DMS153 (cell line): ENCODE measurements at regions not wholly inside any gene's neighbourhood (a gene's known extent, or its start where the extent isn't known, plus 50 kb on each side); places are given as distances from the start of the nearest gene placed in this dataset.
"Not testable (repeated sequence)": the region's sequence is repeated elsewhere in the genome, so short reads cannot be mapped to it uniquely, and the experiment has no call there.

Experiments used
- DNase-seq: peaks from one replicate; lab custom pipeline; 2025; lab: John Stamatoyannopoulos, UW

DNA sequence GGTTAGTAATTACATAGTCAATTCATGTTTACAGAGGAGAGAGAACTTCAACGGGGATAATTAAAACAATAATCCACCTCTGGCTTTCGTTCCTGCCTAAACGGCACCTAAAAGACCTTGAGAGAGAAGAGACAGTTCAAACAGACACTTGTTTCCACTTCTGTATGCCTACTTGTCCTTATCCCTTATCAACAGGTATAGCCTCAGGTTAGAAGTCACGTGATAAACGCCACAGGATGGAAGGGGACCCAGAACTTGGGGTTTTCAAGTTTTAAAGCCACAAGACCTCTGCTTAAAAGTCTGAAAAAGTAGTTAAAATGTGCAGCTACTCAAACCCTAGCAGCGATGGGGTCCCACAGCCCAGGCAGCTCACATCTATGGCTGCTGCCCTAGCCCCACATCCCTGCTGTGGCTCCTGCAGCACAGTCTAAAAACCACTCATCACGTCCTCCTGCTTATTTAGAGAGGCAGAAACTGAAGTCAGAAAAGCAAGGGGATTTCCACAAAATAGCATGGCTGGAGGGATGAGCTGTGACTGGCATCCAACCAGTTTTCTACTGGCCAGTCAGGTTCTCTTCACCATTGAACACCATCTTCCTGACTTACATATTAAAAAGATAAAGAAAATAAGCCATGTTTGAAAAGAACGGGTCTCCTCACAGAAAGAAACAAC is 51.2 kb upstream of the SEC16B start:
- no peak for DNase-seq

DNA sequence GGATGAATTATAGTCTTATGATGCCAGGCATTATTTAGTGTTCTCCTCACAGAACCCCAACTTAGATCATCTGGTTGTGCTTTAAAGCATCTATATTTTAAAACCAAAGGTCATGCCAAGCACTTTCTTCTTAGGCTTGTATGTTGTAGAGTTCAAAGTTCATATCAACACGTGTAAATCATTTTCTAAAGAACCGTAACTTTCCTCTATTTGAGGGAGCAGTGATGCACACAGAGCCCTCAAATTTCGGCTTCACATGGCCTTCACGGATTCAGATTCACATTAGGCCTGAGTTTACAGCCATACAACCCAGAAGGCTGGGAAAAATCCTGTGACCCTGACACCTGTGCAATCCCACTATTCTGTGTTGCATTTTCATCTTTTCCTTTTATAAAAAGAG is 52.1 kb upstream of the SEC16B start:
- DNase-seq: no peak

DNA sequence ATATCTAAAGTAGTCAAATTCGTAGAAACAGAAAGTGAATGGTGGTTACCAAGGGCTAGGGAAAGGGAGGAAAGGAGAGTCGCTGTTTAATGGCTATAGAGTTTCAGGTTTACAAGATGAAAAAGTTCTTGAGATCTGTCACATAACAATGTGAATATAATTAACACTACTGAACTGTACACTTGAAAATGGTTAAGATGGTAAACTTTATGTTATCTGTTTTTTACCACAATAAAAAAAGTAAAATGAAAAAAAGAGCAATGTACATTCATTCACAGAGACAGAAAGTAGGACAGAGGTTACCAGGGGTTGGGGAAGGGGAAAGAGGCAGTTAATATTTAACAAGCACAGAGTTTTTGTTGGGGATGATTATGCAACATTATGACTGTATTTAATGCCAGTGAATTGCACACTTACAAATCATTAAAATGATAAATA is 53.3 kb upstream of the SEC16B start:
- no peak for DNase-seq

- DNase-seq: no peak
These were observed 54.6 kb upstream of the SEC16B start for GRCh38 chr1:178024504-178024903.

- no peak for DNase-seq
These were observed 55.9 kb upstream of the SEC16B start for GRCh38 chr1:178025613-178026356.

GRCh38 chr1:178028841-178029481 is 59.1 kb upstream of the SEC16B start:
- no peak for DNase-seq

GRCh38 chr1:178030467-178030866 is 60.6 kb upstream of the SEC16B start:
- DNase-seq: no peak

DNA sequence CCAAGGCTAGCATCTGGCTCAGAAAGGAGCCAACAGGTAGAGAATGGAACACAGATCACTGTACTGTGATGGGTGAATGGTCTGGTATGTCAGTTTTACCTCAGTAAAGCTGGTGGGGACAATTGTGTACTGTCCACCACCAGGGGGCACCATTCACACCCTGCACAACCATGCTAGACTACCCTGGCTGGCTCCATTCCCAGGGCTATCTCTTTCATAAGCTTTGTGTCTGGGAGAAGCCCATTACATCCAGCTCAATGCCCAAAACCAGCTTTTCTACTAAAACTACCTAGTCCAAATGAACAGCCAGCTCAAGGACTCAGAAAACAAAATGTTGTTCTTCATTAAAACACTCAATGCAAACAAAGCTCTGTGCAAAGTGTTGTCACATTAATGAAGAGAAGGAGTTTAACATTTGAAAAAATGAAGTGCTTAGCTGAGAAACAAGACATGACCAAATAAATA is 62.0 kb upstream of the RASAL2 start:
- DNase-seq: peak; percentile 80

- DNase-seq: no peak
These were observed 60.9 kb upstream of the RASAL2 start for GRCh38 chr1:178033019-178033418.

- no peak for DNase-seq
These were observed 59.2 kb upstream of the RASAL2 start for GRCh38 chr1:178034676-178035075.

DNA sequence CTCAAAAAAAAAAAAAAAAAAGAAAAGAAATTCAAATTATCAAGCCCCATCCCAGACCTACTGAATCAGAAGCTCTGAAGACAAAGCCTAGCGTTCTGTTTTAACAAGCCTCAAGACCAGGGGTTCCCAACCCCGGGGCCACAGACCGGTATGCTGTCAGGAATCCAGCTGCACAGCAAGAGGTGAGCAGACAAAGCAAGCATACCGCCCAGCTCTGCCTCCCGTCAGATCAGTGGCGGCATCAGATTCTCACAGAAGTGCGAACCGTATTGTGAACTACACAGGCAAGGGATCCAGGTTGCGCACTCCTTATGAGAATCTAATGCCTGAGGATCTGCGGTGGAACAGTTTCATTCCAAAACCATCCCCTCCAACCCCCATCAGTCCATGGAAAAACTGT is 57.8 kb upstream of the RASAL2 start:
- no peak for DNase-seq

DNA sequence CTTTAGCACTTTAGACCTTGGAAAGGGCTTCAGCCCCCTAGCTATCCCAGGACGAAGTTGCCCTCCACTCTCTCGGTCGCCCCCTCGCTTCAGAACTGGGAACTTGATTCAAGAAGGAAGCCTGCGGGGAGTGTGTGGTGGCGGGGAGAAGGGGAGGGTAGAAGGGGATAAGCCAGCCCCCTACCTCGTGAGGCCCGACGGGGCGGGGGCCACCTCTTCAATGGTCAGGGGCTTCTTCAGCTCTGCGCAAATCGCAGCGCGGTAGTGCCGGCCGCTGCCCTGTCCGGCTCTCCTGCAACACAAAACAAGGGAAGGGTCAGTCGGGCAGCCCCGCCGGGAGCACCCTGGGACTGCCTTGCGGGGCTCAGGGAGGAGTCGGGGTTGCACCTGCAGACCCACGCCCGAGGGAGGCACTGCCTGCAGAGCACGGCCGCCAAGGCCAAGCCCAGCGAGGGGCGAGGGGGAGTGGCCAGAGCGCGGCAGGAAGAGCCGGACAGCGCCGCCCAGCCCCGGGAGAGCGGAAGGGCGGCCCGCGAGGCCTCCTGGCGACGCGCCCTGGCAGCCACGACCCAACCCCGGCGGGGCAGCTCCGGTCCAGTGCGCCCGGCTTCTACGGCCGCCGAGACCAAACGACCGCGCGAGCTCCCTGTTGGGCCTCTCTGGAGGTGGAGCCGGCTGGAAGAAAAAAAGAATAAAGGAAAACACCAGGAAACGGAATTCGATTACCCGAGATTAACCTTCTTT is 56.2 kb upstream of the RASAL2 start:
- peak; percentile 45 for DNase-seq

- no peak for DNase-seq
These were observed 55.5 kb upstream of the RASAL2 start for GRCh38 chr1:178038372-178038771.

GRCh38 chr1:178039891-178040290 is 54.0 kb upstream of the RASAL2 start:
- no peak for DNase-seq

GRCh38 chr1:178043940-178044339 is 50.0 kb upstream of the RASAL2 start:
- DNase-seq: not testable (repeated sequence)
